Kidney glomerular epithelial cell (primary cell): ENCODE measurements at regions not wholly inside any gene's neighbourhood (a gene's known extent, or its start where the extent isn't known, plus 50 kb on each side); places are given as distances from the start of the nearest gene placed in this dataset.

Experiments
- DNase-seq: peaks from one replicate; lab custom pipeline; 2025; lab: John Stamatoyannopoulos, UW

DNA sequence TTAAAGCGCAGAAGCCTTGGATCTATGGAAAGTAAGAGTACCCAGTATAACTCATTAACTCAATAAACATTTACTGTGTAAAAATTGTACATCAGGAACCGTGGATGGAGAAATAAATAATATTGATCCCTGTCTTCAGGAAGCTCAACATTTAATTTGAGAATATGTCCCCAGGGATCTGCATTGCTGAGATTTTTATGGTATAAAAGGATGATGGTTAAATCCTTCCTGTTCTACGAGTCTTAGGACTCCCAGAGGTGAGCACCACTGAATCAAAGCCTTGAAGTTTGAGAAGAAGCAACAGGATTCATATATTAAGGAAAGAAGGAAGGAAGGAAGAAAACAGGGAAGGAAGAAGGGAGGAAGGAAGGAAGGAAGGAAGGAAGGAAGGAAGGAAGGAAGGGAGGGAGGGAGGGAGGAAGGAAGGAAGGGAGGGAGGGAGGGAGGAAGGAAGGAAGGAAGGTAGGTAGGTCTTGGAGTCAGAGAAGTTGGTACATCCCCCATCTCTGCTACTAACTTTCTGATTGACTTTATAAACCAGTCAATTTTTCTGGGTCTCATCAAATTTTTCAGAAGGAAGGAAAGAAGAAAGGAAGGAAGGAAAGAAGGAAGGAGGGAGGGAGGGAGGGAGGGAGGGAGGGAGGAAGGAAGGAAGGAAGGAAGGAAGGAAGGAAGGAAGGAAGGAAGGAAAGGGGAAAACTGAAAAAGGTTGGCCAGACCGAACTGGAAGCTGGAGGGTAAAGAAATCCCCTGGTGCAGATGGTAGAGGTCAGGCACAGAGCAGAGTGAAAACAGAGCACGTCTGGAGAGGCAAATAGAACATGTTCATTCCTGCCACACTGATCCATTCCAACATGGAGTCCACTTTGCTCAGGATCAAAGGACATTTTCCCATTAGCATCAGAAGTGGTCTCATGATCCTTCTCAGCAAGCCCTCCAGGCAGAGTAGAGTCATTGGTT, 422.2 kb upstream of the CDH11 start:
- no peak for DNase-seq

DNA sequence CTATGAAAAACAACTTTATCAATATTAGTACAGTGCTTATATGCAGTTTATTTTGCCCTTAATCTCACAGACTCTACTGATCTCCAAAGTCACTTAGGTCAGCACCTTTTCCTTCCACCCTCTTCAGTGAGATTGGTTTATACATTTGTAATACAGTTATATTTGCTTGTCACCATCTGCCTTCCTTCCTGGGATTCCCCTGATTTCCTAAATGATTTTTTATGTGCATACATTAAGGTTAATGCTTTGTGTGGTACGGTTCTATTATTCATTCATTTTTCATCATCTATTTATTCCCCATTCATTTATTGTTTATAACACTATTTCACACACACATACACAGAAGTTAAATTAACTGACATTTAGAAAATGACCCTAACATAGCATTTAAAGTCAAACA, 419.8 kb upstream of the CDH11 start:
- no peak for DNase-seq

DNA sequence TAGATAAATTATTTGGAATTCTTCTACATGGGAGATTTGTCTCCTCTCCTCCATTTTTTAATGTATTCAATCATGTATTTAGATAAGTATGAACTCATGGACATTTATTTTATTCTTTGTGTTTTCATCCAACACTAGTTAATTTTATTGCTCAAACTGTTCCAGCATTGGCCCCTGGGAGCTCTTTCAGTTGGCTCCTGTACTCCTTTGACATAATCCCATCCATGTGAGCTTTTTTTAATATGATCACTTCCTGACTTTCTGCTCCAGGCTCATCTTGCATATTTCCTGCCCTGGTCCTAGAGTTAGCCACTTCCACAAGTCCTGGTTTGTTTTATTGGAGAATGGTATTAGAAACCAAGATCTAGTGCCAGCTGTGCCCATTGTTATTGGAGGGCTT, 419.0 kb upstream of the CDH11 start:
- no peak for DNase-seq

DNA sequence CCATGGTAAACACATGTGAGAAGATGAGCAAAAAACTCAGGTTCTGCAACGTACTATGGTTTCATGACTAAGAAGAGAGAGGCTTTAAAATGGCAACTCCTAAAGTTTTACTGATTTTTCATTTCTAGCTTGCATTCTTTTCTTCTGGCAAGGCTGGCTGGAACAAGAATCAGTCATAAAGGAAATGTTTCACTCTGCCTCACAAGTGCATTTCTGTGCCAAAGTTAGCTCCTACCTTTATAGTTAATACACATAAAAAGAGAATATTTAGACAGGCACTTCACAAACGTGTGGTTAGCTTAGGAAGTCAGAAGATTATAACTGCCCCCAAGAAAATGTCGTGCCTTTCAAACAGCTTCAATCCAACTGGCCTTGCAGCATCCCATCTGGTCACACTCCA, 417.1 kb upstream of the CDH11 start:
- DNase-seq, result no peak

DNA sequence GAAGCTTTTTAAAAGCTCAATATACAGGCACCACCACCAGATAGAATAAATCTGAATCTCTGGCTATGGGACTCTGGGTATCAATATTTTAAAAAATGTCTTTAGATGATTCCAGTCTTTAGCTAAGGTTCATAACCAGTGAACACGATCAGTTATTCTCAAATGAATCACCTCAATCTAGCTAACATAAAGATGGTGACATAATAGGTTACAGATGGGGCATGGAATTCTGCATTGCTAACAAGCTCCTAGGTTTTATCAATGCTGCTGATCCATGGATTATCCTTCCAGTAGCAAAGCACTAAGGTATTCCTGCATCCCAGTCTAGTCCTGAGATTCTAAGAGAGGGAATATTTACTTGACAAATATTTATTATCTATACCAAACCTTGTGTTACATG, 415.5 kb upstream of the CDH11 start:
- DNase-seq, result no peak

DNA sequence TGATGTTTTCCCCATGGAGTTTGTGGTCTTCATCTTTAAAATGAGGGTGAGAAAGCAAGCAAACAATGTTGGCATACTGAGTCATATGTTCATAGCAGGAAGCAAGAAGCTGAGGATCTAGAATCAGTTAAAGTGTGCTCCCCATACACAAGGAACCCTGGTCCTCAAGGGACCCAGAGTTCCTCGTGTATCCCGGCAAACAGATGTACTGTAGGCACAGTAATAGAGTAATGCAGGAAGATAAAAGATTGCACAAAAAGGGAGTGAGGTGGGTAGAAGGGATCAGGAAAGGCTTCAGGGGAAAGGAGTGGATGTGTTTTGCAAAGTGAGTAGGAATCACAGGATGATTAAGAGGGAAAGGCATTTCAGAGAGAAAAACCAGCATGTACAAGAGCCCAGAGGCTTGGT, 412.3 kb upstream of the CDH11 start:
- no peak for DNase-seq

DNA sequence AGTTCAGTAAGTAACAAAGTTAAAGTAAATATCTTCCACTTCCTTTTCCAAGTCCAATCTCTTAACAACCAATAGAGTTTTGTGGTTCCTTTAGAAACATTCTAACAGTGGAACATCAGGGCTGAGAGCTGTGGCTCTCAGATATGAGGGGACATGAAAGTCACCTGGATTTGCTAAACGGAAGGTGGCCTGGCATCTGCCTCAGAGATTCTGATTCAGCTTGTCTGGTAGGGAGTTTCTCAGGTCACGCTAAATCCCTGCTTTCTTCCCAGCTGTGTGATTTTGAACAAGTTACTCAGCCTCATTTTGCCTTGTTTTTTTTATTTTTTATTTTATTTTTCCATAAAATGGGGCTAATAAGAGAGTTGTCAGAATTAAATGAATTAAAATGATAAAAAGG, 411.0 kb upstream of the CDH11 start:
- no peak for DNase-seq

DNA sequence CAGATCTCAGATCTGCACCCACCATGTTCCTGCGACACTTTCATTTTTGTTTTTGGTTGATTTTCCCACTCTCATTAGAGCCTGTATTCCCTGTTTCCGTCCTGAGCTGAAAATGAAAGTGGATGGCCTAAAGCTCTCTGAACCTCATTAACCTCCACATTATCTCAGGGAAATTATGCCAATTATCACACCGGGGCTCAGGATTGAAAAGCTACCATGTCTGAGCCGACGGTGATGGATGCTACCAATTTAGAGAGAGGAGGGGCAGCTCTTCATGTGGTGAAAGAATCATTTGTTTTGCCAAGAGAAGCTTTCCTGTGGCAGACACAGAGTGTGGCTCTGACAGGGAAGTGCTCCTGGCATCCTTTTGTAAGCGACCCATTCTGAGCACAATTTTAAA, 410.4 kb upstream of the CDH11 start:
- DNase-seq, result no peak

DNA sequence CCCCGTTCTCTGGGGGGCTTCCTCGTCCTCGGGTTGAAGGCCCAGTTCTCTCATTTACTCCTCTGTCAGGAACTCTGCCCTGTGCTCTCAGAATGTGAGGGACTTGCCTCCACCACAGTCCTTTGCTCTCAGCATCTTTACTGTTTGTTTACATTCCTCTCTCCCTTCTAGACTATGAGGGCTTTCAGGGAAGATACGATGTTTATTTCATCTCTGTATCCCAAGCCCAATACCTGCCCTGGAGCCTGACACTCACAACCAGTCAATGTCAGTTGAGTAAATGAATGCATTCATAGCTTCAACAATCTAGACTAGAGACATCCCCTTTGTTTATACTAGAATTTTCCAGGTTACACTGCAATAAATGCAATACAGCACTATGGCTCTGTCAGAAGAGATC, 409.6 kb upstream of the CDH11 start:
- no peak for DNase-seq

DNA sequence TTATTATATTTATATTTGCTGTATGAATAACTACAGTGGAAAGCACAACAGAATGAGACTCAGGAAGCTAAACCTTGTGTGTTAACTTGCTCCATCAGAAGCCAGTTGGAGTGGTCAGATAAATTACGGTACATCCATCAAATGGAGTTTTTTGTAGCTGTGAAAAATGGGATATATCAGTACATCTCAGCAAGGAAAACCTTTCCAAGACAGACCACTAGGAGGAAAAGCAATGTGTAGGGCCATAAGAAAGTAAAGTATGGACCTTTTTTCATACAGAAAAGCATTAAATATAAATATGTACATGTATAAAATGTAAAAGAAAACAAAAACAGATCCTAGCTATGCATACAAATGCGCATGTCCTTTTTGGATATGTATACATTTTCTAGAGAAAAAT, 403.8 kb upstream of the CDH11 start:
- no peak for DNase-seq

DNA sequence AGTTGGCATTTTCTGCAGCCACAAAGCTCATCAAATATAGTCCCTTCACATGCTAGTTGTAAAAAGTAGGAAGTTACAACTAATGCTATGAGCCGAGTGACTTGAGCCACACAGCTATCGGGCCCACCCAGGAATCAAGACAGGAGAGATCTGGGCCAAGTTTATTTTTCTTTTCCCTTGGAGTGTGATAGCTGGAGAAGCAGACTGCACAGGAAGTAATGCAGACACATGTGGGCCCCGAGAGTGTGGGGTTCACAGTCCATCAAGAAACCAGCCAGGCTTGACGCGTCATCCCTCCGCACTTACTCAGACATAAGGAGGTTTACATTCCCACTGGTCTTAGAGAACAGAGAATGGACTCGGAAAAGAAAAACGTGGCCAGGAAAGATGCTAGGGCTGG, 403.1 kb upstream of the CDH11 start:
- peak; percentile 69 for DNase-seq

DNA sequence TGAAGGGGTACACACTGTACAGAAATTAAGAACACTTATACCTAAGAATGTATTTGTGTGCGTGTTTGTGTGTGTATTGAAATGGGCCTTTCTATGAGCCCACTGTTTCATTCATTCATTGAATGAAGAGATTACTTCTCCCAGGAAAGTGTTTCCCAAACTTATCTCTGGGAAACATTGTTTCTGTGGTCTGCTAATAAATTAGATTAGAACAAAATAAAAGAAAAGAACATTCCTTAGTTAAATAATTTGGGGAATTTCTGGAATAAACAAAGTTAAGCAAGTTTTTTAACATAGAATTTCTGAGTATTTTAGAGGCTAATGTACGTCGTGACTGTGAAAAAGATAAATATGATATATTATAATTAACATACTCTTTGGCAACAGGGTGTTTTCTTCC, 402.4 kb upstream of the CDH11 start:
- no peak for DNase-seq

DNA sequence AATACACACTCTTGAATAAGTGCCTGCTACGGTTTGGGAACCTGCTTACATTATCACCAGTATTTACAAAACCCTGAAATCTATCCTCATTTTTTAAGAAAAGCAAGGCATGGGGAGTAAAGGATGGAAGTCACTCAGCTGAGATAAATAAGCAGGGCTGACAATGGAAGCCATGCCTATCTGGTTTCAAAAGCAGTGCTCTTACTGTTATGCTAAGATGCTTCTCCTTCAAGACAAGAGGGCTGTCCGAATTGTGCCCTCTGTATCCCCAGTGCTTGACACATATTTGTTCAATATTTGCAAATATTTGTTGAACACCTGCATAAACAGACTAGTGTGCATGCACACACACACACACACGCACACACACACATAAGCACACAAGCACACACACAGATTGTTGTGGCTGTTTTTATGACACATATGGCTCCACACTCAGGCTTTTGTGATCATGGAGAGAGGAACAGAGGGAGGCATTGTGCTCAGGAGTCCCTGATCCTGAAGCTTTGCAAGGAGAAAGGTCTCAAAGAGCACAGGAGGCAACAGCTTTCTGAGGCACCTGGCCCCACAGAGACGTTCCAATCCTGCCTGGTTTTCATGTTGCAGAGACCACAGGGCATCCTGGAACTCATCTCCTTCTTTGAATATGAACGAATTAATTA, 401.6 kb upstream of the CDH11 start:
- no peak for DNase-seq

DNA sequence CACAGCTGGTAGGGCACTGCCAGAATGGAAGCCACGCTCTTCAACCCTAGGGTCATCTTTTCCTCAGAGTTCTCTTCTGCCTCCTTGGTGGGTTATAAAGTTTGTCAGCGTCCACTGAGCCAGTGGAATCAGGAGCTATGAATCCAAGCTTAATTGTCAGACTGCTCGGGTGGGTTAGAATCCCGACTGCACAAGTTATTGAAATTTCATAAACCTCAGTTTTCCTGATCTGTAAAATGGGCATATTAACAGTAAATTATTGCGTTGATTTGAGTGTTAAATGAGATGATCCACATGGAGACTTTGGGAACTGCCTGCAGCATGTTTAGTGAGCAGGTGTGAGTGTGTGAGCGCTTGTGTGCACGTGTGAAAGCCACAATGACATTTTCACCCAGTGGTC, 400.5 kb upstream of the CDH11 start:
- no peak for DNase-seq

DNA sequence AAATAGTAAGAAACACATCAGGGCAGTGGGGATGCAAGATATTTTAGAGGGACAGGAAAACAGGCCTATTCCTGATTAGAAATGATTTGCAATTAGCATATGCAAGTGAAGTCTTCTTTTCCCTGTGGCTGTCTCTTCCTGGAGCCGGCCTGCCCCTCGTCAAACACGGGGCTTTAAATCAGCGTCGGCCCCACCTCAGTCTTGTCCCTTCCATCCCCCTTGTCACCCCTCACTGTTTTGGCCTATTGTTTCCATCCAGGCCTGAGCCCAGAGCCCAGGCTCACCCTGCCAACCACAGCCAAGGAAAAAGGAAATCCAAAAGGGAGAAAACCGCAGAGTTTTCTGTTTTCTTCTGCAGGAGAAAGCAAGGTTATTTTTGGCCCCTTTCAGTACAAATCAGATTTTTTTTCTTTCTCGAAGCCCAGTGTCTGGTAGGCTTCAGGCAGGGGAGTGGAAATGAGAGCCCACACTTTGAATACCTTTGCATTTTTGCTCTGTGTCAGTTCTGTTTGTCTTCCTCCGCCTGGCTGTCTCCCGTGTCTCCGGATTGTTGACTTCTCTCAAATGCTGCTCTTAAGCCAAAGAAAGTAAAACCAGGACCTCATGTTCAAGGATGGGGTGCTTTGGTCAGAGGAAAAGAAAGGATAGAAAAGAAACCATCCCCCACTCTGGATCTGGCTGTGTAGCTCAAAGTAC, 399.9 kb upstream of the CDH11 start:
- DNase-seq, result peak; percentile 21

DNA sequence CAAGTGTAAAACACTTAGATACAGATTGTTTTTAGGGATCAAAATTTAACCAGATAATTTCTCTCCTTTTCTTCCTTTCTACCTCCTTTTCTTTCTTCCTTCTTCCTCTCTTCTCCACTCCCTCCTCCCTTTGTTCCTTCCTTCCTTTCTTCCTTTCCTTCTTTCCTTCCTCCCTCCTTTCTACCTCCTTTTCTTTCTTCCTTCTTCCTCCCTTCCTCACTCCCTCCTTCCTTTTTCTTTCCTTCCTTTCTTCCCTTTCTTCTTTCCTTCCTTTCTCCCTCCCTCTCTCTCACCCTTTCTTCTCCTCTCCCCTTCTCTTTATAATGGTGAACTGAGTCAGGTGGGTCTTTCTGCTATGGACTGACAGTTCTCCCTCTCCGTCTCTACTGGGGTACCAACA, 397.5 kb upstream of the CDH11 start:
- no peak for DNase-seq

DNA sequence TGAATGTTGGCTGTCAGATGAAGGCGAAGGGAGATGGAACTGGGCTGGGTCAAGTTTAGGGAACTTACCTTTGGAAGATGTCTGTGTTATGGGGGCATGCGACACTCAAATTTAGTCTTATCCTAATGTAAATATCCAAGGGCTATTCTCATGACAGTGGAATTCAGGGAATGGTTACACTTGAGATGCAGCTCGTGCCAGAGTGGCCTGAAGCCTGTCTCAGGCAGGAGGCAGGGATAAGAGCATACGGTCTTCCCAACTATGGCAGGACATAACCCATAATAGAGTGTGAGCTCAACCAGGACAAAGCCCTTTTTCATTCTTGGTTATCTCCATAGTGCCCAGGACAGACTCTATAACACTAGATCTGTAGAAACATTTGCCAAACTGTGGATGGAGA, 393.3 kb upstream of the CDH11 start:
- DNase-seq, result no peak

DNA sequence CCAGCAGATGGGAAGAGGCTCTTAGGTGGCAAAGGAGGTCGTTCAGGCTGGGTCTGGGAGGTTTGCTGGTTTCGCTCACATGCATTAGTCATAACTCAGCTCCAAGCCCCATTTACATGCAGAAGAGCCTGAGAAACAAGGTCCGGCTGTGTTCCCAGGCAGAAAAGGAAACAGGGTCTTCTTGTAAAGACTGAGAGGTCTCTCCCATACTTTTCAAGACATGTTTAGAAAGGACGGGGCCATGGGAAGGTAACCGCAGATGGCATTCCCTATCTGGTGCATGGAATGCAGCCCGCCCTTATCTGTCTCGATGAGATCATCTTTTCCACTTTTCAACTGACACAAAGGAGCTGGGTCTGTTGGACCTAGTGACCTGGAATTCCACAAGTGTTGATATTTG, 389.0 kb upstream of the CDH11 start:
- peak; percentile 50 for DNase-seq

DNA sequence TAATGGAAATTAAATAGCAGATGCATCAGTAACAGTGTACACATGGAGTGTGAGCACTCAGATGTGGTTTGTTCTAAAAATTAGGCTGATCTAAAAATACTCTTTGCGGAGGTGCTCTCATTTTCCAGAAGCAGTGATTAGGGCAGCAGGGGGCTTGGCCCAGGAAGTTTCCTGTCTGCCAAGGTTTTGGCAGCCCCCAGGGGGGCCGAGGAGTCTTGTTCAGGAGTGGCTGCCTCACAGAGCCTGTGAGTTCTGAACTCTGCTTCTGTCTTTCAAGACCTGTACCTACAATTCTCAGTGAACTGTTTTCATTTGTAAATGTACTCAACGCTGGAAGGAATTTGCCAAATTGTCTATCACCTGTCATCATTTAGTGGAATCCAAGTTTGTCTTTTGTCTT, 388.4 kb upstream of the CDH11 start:
- no peak for DNase-seq

DNA sequence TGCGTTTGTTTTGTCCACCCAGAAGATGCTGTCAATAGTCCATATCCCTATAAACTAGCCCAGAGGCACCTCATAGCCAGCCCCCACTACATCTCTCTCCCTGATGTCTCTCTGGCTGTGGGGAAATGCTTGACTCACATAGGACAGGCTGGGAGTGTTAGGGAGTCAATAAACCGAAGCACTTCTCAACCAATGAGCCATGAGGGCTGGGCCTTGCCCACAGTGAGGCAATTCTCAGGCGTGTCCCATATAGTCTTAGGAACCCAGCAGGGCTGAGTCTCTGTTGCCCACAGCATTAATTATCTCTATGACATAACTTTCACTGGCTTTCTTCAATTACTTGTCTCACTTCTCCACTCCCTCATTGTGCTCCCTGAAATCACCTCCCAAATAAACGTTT, 387.3 kb upstream of the CDH11 start:
- no peak for DNase-seq

DNA sequence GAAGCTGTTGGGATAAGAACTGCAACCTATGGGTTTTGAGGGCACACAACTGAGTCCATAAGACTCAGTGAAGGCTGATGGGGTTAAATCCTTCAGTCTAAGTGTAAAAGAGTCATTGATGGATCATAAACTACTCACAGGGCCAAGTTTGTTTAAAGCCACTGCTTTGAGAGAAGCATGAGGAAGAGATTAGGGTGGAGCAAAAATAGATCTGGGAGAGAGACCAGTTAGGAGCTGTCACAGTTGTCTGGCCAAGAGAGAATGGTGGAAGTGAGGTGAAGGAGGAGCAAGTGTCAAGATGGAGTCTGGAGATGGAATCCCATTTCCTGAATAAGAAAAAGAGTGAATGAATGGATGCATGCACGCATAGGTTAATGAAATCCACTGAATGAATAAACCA, 379.1 kb upstream of the CDH11 start:
- DNase-seq, result no peak

DNA sequence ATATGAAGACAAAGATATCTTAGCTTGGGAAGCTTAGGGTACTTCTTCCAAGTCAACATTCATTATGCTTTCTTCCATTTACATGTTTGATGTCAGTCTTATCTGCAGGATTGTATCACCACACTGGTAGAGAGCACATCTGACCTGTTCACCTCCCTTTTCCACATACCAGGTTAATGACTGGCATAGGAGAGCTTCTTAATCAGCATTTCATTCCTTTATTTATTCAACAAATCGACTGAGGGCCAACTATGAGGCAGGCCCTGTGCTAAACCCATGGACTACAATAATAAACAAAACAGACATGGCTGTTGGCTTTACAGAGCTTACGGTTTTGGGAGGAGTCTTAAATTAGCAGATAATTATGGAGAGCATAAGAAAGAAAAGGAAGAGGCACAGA, 378.1 kb upstream of the CDH11 start:
- peak; percentile 18 for DNase-seq

DNA sequence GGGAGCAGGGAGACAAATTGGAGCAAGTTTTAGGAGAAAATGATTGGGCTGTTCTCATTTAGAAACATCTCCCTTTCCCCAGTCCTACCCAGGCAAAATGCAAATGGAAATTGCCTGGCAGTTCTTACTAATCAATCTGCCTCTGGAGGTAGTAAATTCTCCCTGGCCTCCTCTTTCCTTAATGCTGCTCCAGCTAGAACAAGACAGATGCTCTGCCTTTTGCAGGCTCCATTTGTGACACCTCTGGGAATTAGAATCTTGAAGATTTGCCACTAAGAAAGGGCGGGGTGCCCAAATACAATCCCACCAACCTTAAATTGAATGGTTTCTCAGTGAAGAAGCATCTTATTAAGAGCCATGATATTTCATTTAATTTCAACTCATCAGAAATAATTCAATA, 377.7 kb upstream of the CDH11 start:
- DNase-seq, result no peak
